Neural progenitor cell (in vitro differentiated cells): ENCODE measurements at regions not wholly inside any gene's neighbourhood (a gene's known extent, or its start where the extent isn't known, plus 50 kb on each side); places are given as distances from the start of the nearest gene placed in this dataset.

Experiments
- CTCF ChIP-seq: fragments of 200-600 bp; sonication (generic); IDR thresholded peaks from 2 replicates; pipeline ENCODE4 v1.5.1; 2017; ENCODE audit warnings: antibody characterized with exemption, mild to moderate bottlenecking
- EZH2phosphoT487 ChIP-seq: fragments of 200-600 bp; sonication (generic); IDR thresholded peaks from 2 replicates; pipeline ENCODE4 v1.6.1; 2017; ENCODE audit warnings: antibody characterized with exemption

GRCh38 chr2:16154061-16154460, 213.7 kb downstream of the MYCN start:
- TF ChIP-seq CTCF (no peak), EZH2phosphoT487 (no peak)
